H1 (cell line): ENCODE measurements at regions not wholly inside any gene's neighbourhood (a gene's known extent, or its start where the extent isn't known, plus 50 kb on each side); places are given as distances from the start of the nearest gene placed in this dataset.

Experiments
- CTCF ChIA-PET: fragments of 300-600 bp; sonication (Branson Sonifier 250); formaldehyde crosslinking; loops from one replicate; lab custom pipeline; 2021; ENCODE audit not compliant: partially characterized antibody; lab: Charles Lee
- POLR2A ChIA-PET: fragments of 300-600 bp; sonication (Branson Sonifier 250); formaldehyde crosslinking; loops from one replicate; lab custom pipeline; 2021; ENCODE audit warnings: inconsistent platforms; ENCODE audit not compliant: partially characterized antibody; lab: Charles Lee
- DNase-seq, 2 experiments: peaks; one replicate each; pipeline versions ENCODE4 v3.0.0 to v3.0.0-alpha.2; 2010 to 2022; ENCODE audit warnings: low spot score in 2 of 2, low read depth in 1 of 2, mixed read lengths in 1 of 2
- FAIRE-seq: peaks from 2 replicates; lab custom pipeline; 2011; peaks lifted over from hg19 to GRCh38; lab: Jason Lieb, UNC
- H2AFZ ChIP-seq: 2 replicates; pipeline ENCODE4 v1.8.1; 2012; ENCODE audit warnings: low read length, inconsistent platforms
- H2AK5ac ChIP-seq: 2 replicates; pipeline ENCODE4 v1.6.1; 2013; ENCODE audit warnings: low read depth, low read length
- H2BK120ac ChIP-seq: replicated peaks from 2 replicates; pipeline ENCODE3; 2013; ENCODE audit warnings: low read depth, low read length, inconsistent platforms
- H2BK12ac ChIP-seq: 2 replicates; pipeline ENCODE4 v1.6.1; 2013; ENCODE audit warnings: low read depth, low read length
- H2BK15ac ChIP-seq: 2 replicates; pipeline ENCODE4 v1.6.1; 2013; ENCODE audit warnings: low read length
- H2BK20ac ChIP-seq: 2 replicates; pipeline ENCODE4 v1.6.1; 2013; ENCODE audit warnings: low read length
- H2BK5ac ChIP-seq: 2 replicates; pipeline ENCODE4 v1.6.1; 2013; ENCODE audit warnings: low read depth, low read length
- H3K14ac ChIP-seq: 2 replicates; pipeline ENCODE4 v1.6.1; 2013; ENCODE audit warnings: inconsistent platforms; ENCODE audit not compliant: insufficient read length
- H3K18ac ChIP-seq: 2 replicates; pipeline ENCODE4 v1.6.1; 2013; ENCODE audit warnings: low read length; ENCODE audit errors: extremely low read depth
- H3K23ac ChIP-seq: 2 replicates; pipeline ENCODE4 v1.6.1; 2013; ENCODE audit warnings: inconsistent platforms; ENCODE audit not compliant: insufficient read length
- H3K23me2 ChIP-seq: 2 replicates; pipeline ENCODE4 v1.6.1; 2013; ENCODE audit warnings: low read depth, low read length
- H3K27ac ChIP-seq: 2 replicates; pipeline ENCODE4 v1.6.1; 2011; ENCODE audit warnings: low read depth, low read length, inconsistent platforms
- H3K27me3 ChIP-seq, 4 experiments: replicated peaks in 1 of 4; 1 replicate in 1 of 4; 2 replicates in 3 of 4; pipeline versions ENCODE4 v1.6.1 to v1.8.1; 2011 to 2013; ENCODE audit warnings: low read length in 3 of 4, mild to moderate bottlenecking in 3 of 4, inconsistent platforms in 2 of 4, mixed read lengths in 2 of 4, moderate library complexity in 1 of 4; ENCODE audit not compliant: control insufficient read depth in 3 of 4, insufficient read depth in 3 of 4; ENCODE audit errors: extremely low read depth in 1 of 4
- H3K36me3 ChIP-seq, 4 experiments: 2 replicates each; pipeline versions ENCODE4 v1.6.1 to v1.8.1; 2011 to 2013; ENCODE audit warnings: mild to moderate bottlenecking in 4 of 4, low read length in 3 of 4, moderate library complexity in 2 of 4, control low read depth in 1 of 4, inconsistent platforms in 1 of 4; ENCODE audit not compliant: insufficient read depth in 4 of 4, control insufficient read depth in 2 of 4
- H3K4ac ChIP-seq: replicated peaks from 2 replicates; pipeline ENCODE3; 2013; ENCODE audit warnings: low read length, low read depth, mixed read lengths, inconsistent platforms; ENCODE audit not compliant: insufficient read length
- H3K4me1 ChIP-seq, 4 experiments: replicated peaks in 1 of 4; 1 replicate in 1 of 4; 2 replicates in 3 of 4; pipeline versions ENCODE4 v1.6.1 to v1.8.1; 2011 to 2013; ENCODE audit warnings: low read length in 3 of 4, inconsistent platforms in 2 of 4, mixed read lengths in 1 of 4; ENCODE audit not compliant: insufficient read depth in 4 of 4, control insufficient read depth in 3 of 4
- H3K4me2 ChIP-seq, 2 experiments: 2 replicates each; pipeline versions ENCODE4 v1.6.1 to v1.8.1; 2011 to 2013; ENCODE audit warnings: low read depth in 2 of 2, low read length in 2 of 2, control low read depth in 1 of 2, inconsistent platforms in 1 of 2, mild to moderate bottlenecking in 1 of 2; ENCODE audit not compliant: insufficient read depth in 1 of 2
- H3K4me3 ChIP-seq, 4 experiments: fragments of 200-600, 300-600 bp in 1 of 4; sonication (generic), shearing (Covaris generic), sonication (Bioruptor Twin) in 1 of 4; 2 replicates each; pipeline versions ENCODE4 v1.5.1 to v1.8.1; 2011 to 2016; ENCODE audit warnings: low read length in 4 of 4, low read depth in 3 of 4, control low read depth in 2 of 4, inconsistent platforms in 2 of 4, mild to moderate bottlenecking in 2 of 4, mixed read lengths in 1 of 4, moderate library complexity in 1 of 4; ENCODE audit not compliant: insufficient read depth in 2 of 4; ENCODE audit errors: extremely low read depth in 1 of 4
- H3K56ac ChIP-seq: replicated peaks from 2 replicates; pipeline ENCODE3; 2013; ENCODE audit warnings: low read depth, mild to moderate bottlenecking, mixed read lengths, low read length, inconsistent platforms; ENCODE audit not compliant: insufficient read length
- H3K79me1 ChIP-seq: 2 replicates; pipeline ENCODE4 v1.6.1; 2013; ENCODE audit warnings: low read depth, low read length, control low read depth
- H3K79me2 ChIP-seq, 2 experiments: 2 replicates each; pipeline versions ENCODE4 v1.6.1 to v1.8.1; 2012 to 2013; ENCODE audit warnings: low read length in 2 of 2, mild to moderate bottlenecking in 2 of 2, inconsistent platforms in 1 of 2; ENCODE audit not compliant: insufficient read depth in 2 of 2, control insufficient read depth in 1 of 2
- H3K9ac ChIP-seq, 4 experiments: replicated peaks in 1 of 4; 1 replicate in 1 of 4; 2 replicates in 3 of 4; pipeline versions ENCODE4 v1.6.1 to v1.8.1; 2011 to 2013; ENCODE audit warnings: low read depth in 3 of 4, low read length in 3 of 4, control low read depth in 2 of 4, mild to moderate bottlenecking in 2 of 4, moderate library complexity in 2 of 4, inconsistent platforms in 1 of 4; ENCODE audit errors: extremely low read depth in 1 of 4
- H3K9me3 ChIP-seq, 2 experiments: 2 replicates each; pipeline versions ENCODE4 v1.6.1 to v1.8.1; 2012 to 2013; ENCODE audit warnings: mild to moderate bottlenecking in 2 of 2, moderate library complexity in 2 of 2, control low read depth in 1 of 2, inconsistent platforms in 1 of 2, low read depth in 1 of 2, low read length in 1 of 2, mixed read lengths in 1 of 2; ENCODE audit not compliant: insufficient read depth in 2 of 2
- H4K20me1 ChIP-seq, 2 experiments: replicated peaks in 1 of 2; 2 replicates each; pipeline versions ENCODE3 to v1.8.1; 2011 to 2013; ENCODE audit warnings: inconsistent platforms in 2 of 2, low read length in 2 of 2, mild to moderate bottlenecking in 1 of 2; ENCODE audit not compliant: insufficient read depth in 2 of 2, control insufficient read depth in 1 of 2
- H4K5ac ChIP-seq: 2 replicates; pipeline ENCODE4 v1.6.1; 2013; ENCODE audit warnings: low read length, low read depth, mixed read lengths, inconsistent platforms; ENCODE audit not compliant: insufficient read length
- H4K8ac ChIP-seq: 2 replicates; pipeline ENCODE4 v1.8.0; 2013; ENCODE audit warnings: mild to moderate bottlenecking, moderate library complexity, low read length, inconsistent platforms; ENCODE audit not compliant: insufficient read depth; ENCODE audit errors: extremely low read depth
- H4K91ac ChIP-seq: replicated peaks from 2 replicates; pipeline ENCODE3; 2013; ENCODE audit warnings: low read length, mixed read lengths, inconsistent platforms; ENCODE audit not compliant: insufficient read length
- BCL11A ChIP-seq, 2 experiments: IDR thresholded peaks; one replicate each; pipeline ENCODE4 v1.6.1; 2011; ENCODE audit warnings: low read depth in 2 of 2, low read length in 2 of 2, mild to moderate bottlenecking in 2 of 2
- HDAC6 ChIP-seq: IDR thresholded peaks from one replicate; pipeline ENCODE4 v1.7.1; 2012; ENCODE audit warnings: low read depth, mild to moderate bottlenecking, inconsistent platforms, low read length, moderate library complexity
- KDM5A ChIP-seq: fragments of 200-600 bp; IDR thresholded peaks from 2 replicates; pipeline ENCODE4 v1.7.1; 2012; ENCODE audit warnings: mild to moderate bottlenecking, low read length, inconsistent platforms, mixed read lengths
- SP4 ChIP-seq: IDR thresholded peaks from 2 replicates; pipeline ENCODE4 v1.6.1; 2012; ENCODE audit warnings: low read length, inconsistent platforms
- YY1 ChIP-seq: IDR thresholded peaks from 2 replicates; pipeline ENCODE4 v1.6.1; 2011; ENCODE audit warnings: low read depth, mild to moderate bottlenecking, low read length
- whole genome bisulfite sequencing, 2 experiments: shearing (Covaris generic) in 1 of 2; methylation state at CpG; one replicate each; pipeline versions ENCODE4 v1.1.6 to v1.1.7; 2013 to 2015; ENCODE audit warnings: low lambda C conversion rate in 2 of 2, mixed read lengths in 2 of 2, inconsistent platforms in 1 of 2, low coverage in 1 of 2, missing lambda C conversion rate in 1 of 2; ENCODE audit not compliant: insufficient replicate concordance in 2 of 2, insufficient coverage in 1 of 2, insufficient read length in 1 of 2; ENCODE audit errors: extremely low coverage in 1 of 2, missing lambda C conversion rate in 1 of 2; 5-methylcytosine and 5-hydroxymethylcytosine counted together

GRCh38 chr12:30043151-30043847, 259.6 kb upstream of the TMTC1 start:
- 88% methylated on average over 6 of the region's 6 CpGs; no CpG with 5 or more reads in 1 of the 2 experiments for WGBS, 2 experiments
- Histone ChIP-seq H2BK20ac (no peak overlapping the region), H2AK5ac (no peak overlapping the region), H3K4me2 (peak overlapping the region; percentile 10 to 42; a peak in 2 of 4 replicates), H2BK120ac (no peak overlapping the region), H3K4me1 (peaks cover 0 to 6% (median 2%) of the 10 kb centered on the region in 4 experiments; a peak in 2 of 7 replicates), H4K8ac (no peak overlapping the region), H4K5ac (no peak overlapping the region), H3K4me3 (0 out of 8 replicates have a peak overlapping the region, but pooled peaks of 1 of the 4 experiments have one; percentile 1), H3K27ac (no peak overlapping the region), H3K36me3 (no peaks in the 10 kb centered on the region), H3K27me3 (no peaks in the 10 kb centered on the region), H3K79me1 (no peaks in the 10 kb centered on the region), H3K9me3 (no peaks in the 10 kb centered on the region), H2AFZ (no peak overlapping the region), H3K56ac (no peak overlapping the region), H3K9ac (no peak overlapping the region), H3K23me2 (no peaks in the 10 kb centered on the region), H3K4ac (no peak overlapping the region), H4K91ac (no peak overlapping the region), H4K20me1 (no peaks in the 10 kb centered on the region), H3K23ac (no peak overlapping the region), H3K79me2 (no peaks in the 10 kb centered on the region), H2BK5ac (no peak overlapping the region), H2BK12ac (no peak overlapping the region), H3K14ac (no peak overlapping the region), H2BK15ac (no peak overlapping the region)
- ChIA-PET CTCF (no interaction called here), POLR2A (no interaction called here)
- no peak for FAIRE-seq
- no peak for DNase-seq
- TF ChIP-seq KDM5A (no peak), YY1 (no peak), BCL11A (IDR thresholded peaks at IDR 0.05; ENCODE audit: low read depth in 2 of 2, low read length in 2 of 2) (no peak), SP4 (no peak), HDAC6 (no peak)
- TF ChIP-seq, all 59 proteins: peak for 0
- H3K18ac ChIP-seq: no peak overlapping the region; the same call in 1 of the 2 replicates
